Epithelial cell of proximal tubule (primary cell): ENCODE measurements at regions not wholly inside any gene's neighbourhood (a gene's known extent, or its start where the extent isn't known, plus 50 kb on each side); places are given as distances from the start of the nearest gene placed in this dataset.

ENCODE experiments used
- DNase-seq: peaks from one replicate; pipeline ENCODE4 v3.0.0-alpha.2; 2011; ENCODE audit warnings: low read depth
- H3K4me3 ChIP-seq: 2 replicates; pipeline ENCODE4 v1.5.1; 2011; ENCODE audit warnings: low read depth, mild to moderate bottlenecking, low read length
- CTCF ChIP-seq: conservative IDR thresholded peaks from 2 replicates; pipeline ENCODE4 v1.5.1; 2012; ENCODE audit warnings: low read depth, mild to moderate bottlenecking, low read length

GRCh38 chr14:100403802-100404365 is 80.7 kb downstream of the SLC25A47 start:
- no peak overlapping the region for H3K4me3 ChIP-seq
- no peak for TF ChIP-seq CTCF
- DNase-seq: no peak

- no peak for TF ChIP-seq CTCF
- DNase-seq: no peak
- H3K4me3 ChIP-seq: no peak overlapping the region
These were observed 81.3 kb downstream of the SLC25A47 start for GRCh38 chr14:100404419-100404818.

- no peak overlapping the region for H3K4me3 ChIP-seq
- DNase-seq: no peak
- TF ChIP-seq CTCF: no peak
These were observed 82.8 kb downstream of the SLC25A47 start for GRCh38 chr14:100405760-100406455.

GRCh38 chr14:100406505-100407131 is 83.5 kb downstream of the SLC25A47 start:
- DNase-seq: no peak
- TF ChIP-seq CTCF: no peak
- H3K4me3 ChIP-seq: no peak overlapping the region

- H3K4me3 ChIP-seq: no peak overlapping the region
- DNase-seq: no peak
- TF ChIP-seq CTCF: no peak
These were observed 84.4 kb downstream of the SLC25A47 start for GRCh38 chr14:100407376-100408102.

GRCh38 chr14:100408350-100409002 is 85.3 kb downstream of the SLC25A47 start:
- no peak for DNase-seq
- no peak for TF ChIP-seq CTCF
- H3K4me3 ChIP-seq: no peak overlapping the region
